ENCODE measurements at regions not wholly inside any gene's neighbourhood (a gene's known extent, or its start where the extent isn't known, plus 50 kb on each side); places are given as distances from the start of the nearest gene placed in this dataset.

- no peak for TF ChIP-seq CTCF (IDR thresholded peaks at IDR 0.05)
- TF ChIP-seq POLR2A (IDR thresholded peaks at IDR 0.05): no peak
These were observed 813.1 kb upstream of the POU3F3 start for GRCh38 chr2:104040771-104041170.
